SHP77 (cell line): ENCODE measurements at regions not wholly inside any gene's neighbourhood (a gene's known extent, or its start where the extent isn't known, plus 50 kb on each side); places are given as distances from the start of the nearest gene placed in this dataset.

Experiments
- DNase-seq, 2 experiments: peaks; one replicate each; lab custom pipeline; 2025; lab: John Stamatoyannopoulos, UW

GRCh38 chr18:66141716-66142115 lies 390.9 kb downstream of the CDH7 start:
- no peak for DNase-seq

- DNase-seq, result no peak
These were observed 387.8 kb downstream of the CDH7 start for GRCh38 chr18:66138642-66139041.

- no peak for DNase-seq
These were observed 385.2 kb downstream of the CDH7 start for GRCh38 chr18:66136039-66136438.

GRCh38 chr18:66129248-66129647 lies 378.4 kb downstream of the CDH7 start:
- no peak for DNase-seq

GRCh38 chr18:66126266-66126665 lies 375.5 kb downstream of the CDH7 start:
- no peak for DNase-seq

GRCh38 chr18:66124394-66124793 lies 373.6 kb downstream of the CDH7 start:
- DNase-seq, result no peak

GRCh38 chr18:66119347-66119746 lies 368.5 kb downstream of the CDH7 start:
- DNase-seq, result no peak

- DNase-seq, result no peak
These were observed 360.2 kb downstream of the CDH7 start for GRCh38 chr18:66111018-66111417.

GRCh38 chr18:66110607-66111006 lies 359.8 kb downstream of the CDH7 start:
- no peak for DNase-seq

GRCh38 chr18:66109981-66110380 lies 359.2 kb downstream of the CDH7 start:
- DNase-seq, result no peak

- no peak for DNase-seq
These were observed 356.7 kb downstream of the CDH7 start for GRCh38 chr18:66107546-66107945.

- no peak for DNase-seq
These were observed 354.2 kb downstream of the CDH7 start for GRCh38 chr18:66105016-66105415.

- no peak for DNase-seq
These were observed 352.7 kb downstream of the CDH7 start for GRCh38 chr18:66103550-66103949.

- DNase-seq, result no peak
These were observed 332.3 kb downstream of the CDH7 start for GRCh38 chr18:66083078-66083477.

GRCh38 chr18:66078925-66079800 lies 328.4 kb downstream of the CDH7 start:
- DNase-seq, result no peak

GRCh38 chr18:66077066-66077465 lies 326.3 kb downstream of the CDH7 start:
- no peak for DNase-seq

- DNase-seq, result no peak
These were observed 315.4 kb downstream of the CDH7 start for GRCh38 chr18:66066191-66066590.

- no peak for DNase-seq
These were observed 297.6 kb downstream of the CDH7 start for GRCh38 chr18:66048406-66048805.

GRCh38 chr18:66046032-66046602 lies 295.3 kb downstream of the CDH7 start:
- DNase-seq, result no peak

GRCh38 chr18:66043009-66043408 lies 292.2 kb downstream of the CDH7 start:
- no peak for DNase-seq

GRCh38 chr18:66013969-66014368 lies 263.2 kb downstream of the CDH7 start:
- DNase-seq, result no peak

GRCh38 chr18:66011916-66012315 lies 261.1 kb downstream of the CDH7 start:
- DNase-seq, result no peak

GRCh38 chr18:66005831-66006588 lies 255.2 kb downstream of the CDH7 start:
- DNase-seq, result no peak
